T-helper 2 cell treated with Interferon-gamma antibody and Interleukin-4, amounts not matched to agents 100 ng/mL and 5 ng/mL, for 36 hours (primary cell): ENCODE measurements at regions not wholly inside any gene's neighbourhood (a gene's known extent, or its start where the extent isn't known, plus 50 kb on each side); places are given as distances from the start of the nearest gene placed in this dataset.

Source experiments
- intact Hi-C: fragments of 100-400 bp; cut with micrococcal nuclease; formaldehyde crosslinking; loops from one replicate; pipeline ENCODE4 v1.15.1; 2023

- intact Hi-C loops: loop anchor here (10.0 kb wide), 1 partner anchor 62 kb away; no protein-coding TSS in a partner anchor
Measured at GRCh38 chr20:24762791-24763350, 186.2 kb upstream of the CST7 start.

GRCh38 chr20:24763386-24764026, 185.6 kb upstream of the CST7 start:
- intact Hi-C loops: loop anchor here (10.0 kb wide), 1 partner anchor 61 kb away; no protein-coding TSS in a partner anchor

GRCh38 chr20:24764027-24764793, 184.9 kb upstream of the CST7 start:
- intact Hi-C loops: loop anchor here (10.0 kb wide), 1 partner anchor 61 kb away; no protein-coding TSS in a partner anchor

GRCh38 chr20:24764794-24765202, 184.3 kb upstream of the CST7 start:
- intact Hi-C loops: loop anchor here (10.0 kb wide), 1 partner anchor 60 kb away; no protein-coding TSS in a partner anchor

- intact Hi-C loops: loop anchor here (10.0 kb wide), 1 partner anchor 59 kb away; no protein-coding TSS in a partner anchor
Measured at GRCh38 chr20:24765316-24766142, 183.5 kb upstream of the CST7 start.

GRCh38 chr20:24766143-24766527, 182.9 kb upstream of the CST7 start:
- intact Hi-C loops: loop anchor here (10.0 kb wide), 1 partner anchor 59 kb away; no protein-coding TSS in a partner anchor

- intact Hi-C loops: loop anchor here (10.0 kb wide), 1 partner anchor 58 kb away; no protein-coding TSS in a partner anchor
Measured at GRCh38 chr20:24766826-24767622, 182.0 kb upstream of the CST7 start.

GRCh38 chr20:24767623-24768100, 181.4 kb upstream of the CST7 start:
- intact Hi-C loops: loop anchor here (10.0 kb wide), 1 partner anchor 57 kb away; no protein-coding TSS in a partner anchor

GRCh38 chr20:24768201-24768636, 180.8 kb upstream of the CST7 start:
- intact Hi-C loops: loop anchor here (10.0 kb wide), 1 partner anchor 57 kb away; no protein-coding TSS in a partner anchor

GRCh38 chr20:24768713-24769601, 180.1 kb upstream of the CST7 start:
- intact Hi-C loops: loop anchor here (10.0 kb wide), 1 partner anchor 56 kb away; no protein-coding TSS in a partner anchor

- intact Hi-C loops: loop anchor here (10.0 kb wide), 1 partner anchor 55 kb away; no protein-coding TSS in a partner anchor
Measured at GRCh38 chr20:24769878-24770627, 179.0 kb upstream of the CST7 start.

- intact Hi-C loops: no loop called here
Measured at GRCh38 chr20:24770628-24771541, 178.2 kb upstream of the CST7 start.

GRCh38 chr20:24771542-24772061, 177.5 kb upstream of the CST7 start:
- intact Hi-C loops: no loop called here

GRCh38 chr20:24772667-24773066, 176.4 kb upstream of the CST7 start:
- intact Hi-C loops: no loop called here

- intact Hi-C loops: no loop called here
Measured at GRCh38 chr20:24773168-24773567, 175.9 kb upstream of the CST7 start.

- intact Hi-C loops: no loop called here
Measured at GRCh38 chr20:24773751-24774201, 175.3 kb upstream of the CST7 start.

- intact Hi-C loops: no loop called here
Measured at GRCh38 chr20:24775966-24776365, 173.1 kb upstream of the CST7 start.
